Liver (tissue), 8 donors: ENCODE measurements at regions not wholly inside any gene's neighbourhood (a gene's known extent, or its start where the extent isn't known, plus 50 kb on each side); places are given as distances from the start of the nearest gene placed in this dataset.

Source experiments
- DNase-seq: peaks from one replicate; pipeline ENCODE4 v3.0.0-alpha.2; 2017; ENCODE audit warnings: low spot score
- H3K27ac ChIP-seq, 2 donors: one replicate each; pipeline ENCODE4 v1.7.0; 2013; ENCODE audit warnings: inconsistent platforms in 2 of 2, low read length in 2 of 2, control low read depth in 1 of 2, low read depth in 1 of 2, mild to moderate bottlenecking in 1 of 2
- H3K27me3 ChIP-seq, 4 donors: one replicate each; pipeline versions ENCODE4 v1.6.1 to v1.7.0; 2013; ENCODE audit warnings: low read length in 3 of 4, inconsistent platforms in 1 of 4, mild to moderate bottlenecking in 1 of 4, moderate library complexity in 1 of 4; ENCODE audit not compliant: control insufficient read depth in 4 of 4, insufficient read depth in 4 of 4
- H3K36me3 ChIP-seq, 4 donors: one replicate each; pipeline versions ENCODE4 v1.6.1 to v1.7.0; 2013; ENCODE audit warnings: low read length in 3 of 4, mild to moderate bottlenecking in 3 of 4, low read depth in 1 of 4, moderate library complexity in 1 of 4; ENCODE audit not compliant: control insufficient read depth in 4 of 4, insufficient read depth in 3 of 4
- H3K4me1 ChIP-seq, 4 donors: one replicate each; pipeline versions ENCODE4 v1.6.1 to v1.7.0; 2013; ENCODE audit warnings: low read length in 3 of 4, mild to moderate bottlenecking in 3 of 4, moderate library complexity in 1 of 4; ENCODE audit not compliant: control insufficient read depth in 4 of 4, insufficient read depth in 4 of 4
- H3K4me3 ChIP-seq, 3 donors: one replicate each; pipeline versions ENCODE4 v1.6.1 to v1.7.0; 2013; ENCODE audit warnings: low read length in 3 of 3, control low read depth in 1 of 3, low read depth in 1 of 3, mild to moderate bottlenecking in 1 of 3
- H3K9ac ChIP-seq, 2 donors: one replicate each; pipeline ENCODE4 v1.7.0; 2013; ENCODE audit warnings: low read length in 2 of 2, mild to moderate bottlenecking in 2 of 2, moderate library complexity in 2 of 2, control low read depth in 1 of 2, low read depth in 1 of 2
- H3K9me3 ChIP-seq, 4 donors: one replicate each; pipeline versions ENCODE4 v1.6.1 to v1.7.0; 2013; ENCODE audit warnings: low read length in 3 of 4; ENCODE audit not compliant: control insufficient read depth in 4 of 4
- EGR1 ChIP-seq, 2 donors: IDR thresholded peaks; 2 replicates each; pipeline ENCODE4 v1.6.1; 2016 to 2018; ENCODE audit warnings: antibody characterized with exemption in 2 of 2, low read depth in 2 of 2
- FOXA1 ChIP-seq: IDR thresholded peaks from 2 replicates; pipeline ENCODE4 v1.6.1; 2016; ENCODE audit warnings: antibody characterized with exemption
- FOXA2 ChIP-seq: IDR thresholded peaks from 2 replicates; pipeline ENCODE4 v1.6.1; 2016; ENCODE audit warnings: antibody characterized with exemption
- HNF4A ChIP-seq, 2 donors: conservative IDR thresholded peaks; 2 replicates each; pipeline ENCODE4 v1.6.1; 2016; ENCODE audit warnings: antibody characterized with exemption in 2 of 2, mild to moderate bottlenecking in 2 of 2
- HNF4G ChIP-seq: IDR thresholded peaks from 2 replicates; pipeline ENCODE4 v1.6.1; 2016; ENCODE audit warnings: antibody characterized with exemption
- JUND ChIP-seq, 2 donors: IDR thresholded peaks; 2 replicates each; pipeline ENCODE4 v1.6.1; 2016; ENCODE audit warnings: antibody characterized with exemption in 2 of 2
- NR2F2 ChIP-seq: IDR thresholded peaks from 2 replicates; pipeline ENCODE4 v1.6.1; 2016; ENCODE audit warnings: antibody characterized with exemption
- RXRA ChIP-seq, 2 donors: IDR thresholded peaks; 2 replicates each; pipeline ENCODE4 v1.6.1; 2017 to 2018; ENCODE audit warnings: antibody characterized with exemption in 2 of 2, mild to moderate bottlenecking in 1 of 2
- TAF1 ChIP-seq: conservative IDR thresholded peaks from 2 replicates; pipeline ENCODE4 v1.6.1; 2016; ENCODE audit warnings: antibody characterized with exemption, mild to moderate bottlenecking
- YY1 ChIP-seq: IDR thresholded peaks from 2 replicates; pipeline ENCODE4 v1.6.1; 2016; ENCODE audit warnings: antibody characterized with exemption, mild to moderate bottlenecking
- WGBS: extraction: QIAGEN DNeasy Blood & Tissue Kit; methylation state at CpG from one replicate; pipeline ENCODE4 v1.1.7; 2013; 5-methylcytosine and 5-hydroxymethylcytosine counted together
- TF ChIP-seq, protein P1 (sequence below): IDR thresholded peaks from 2 replicates; pipeline ENCODE4 v1.6.1; 2016; ENCODE audit warnings: antibody characterized with exemption
- TF ChIP-seq, protein P2 (sequence below): fragments of 150-350 bp; IDR thresholded peaks from 2 replicates; pipeline ENCODE4 v1.5.1; 2017; ENCODE audit warnings: improper control_type of control experiment, low read depth, low read length; ENCODE audit not compliant: missing input control
- TF ChIP-seq, protein P3 (sequence below): IDR thresholded peaks from 2 replicates; pipeline ENCODE4 v1.6.1; 2016; ENCODE audit warnings: antibody characterized with exemption
- TF ChIP-seq, protein P4 (sequence below): IDR thresholded peaks from 2 replicates; pipeline ENCODE4 v1.6.1; 2016; ENCODE audit warnings: antibody characterized with exemption
- donor health status: healthy.
- donor health status: healthy.
- donor health status: healthy.
- donor health status: healthy.
- donor health status: healthy.

DNA sequence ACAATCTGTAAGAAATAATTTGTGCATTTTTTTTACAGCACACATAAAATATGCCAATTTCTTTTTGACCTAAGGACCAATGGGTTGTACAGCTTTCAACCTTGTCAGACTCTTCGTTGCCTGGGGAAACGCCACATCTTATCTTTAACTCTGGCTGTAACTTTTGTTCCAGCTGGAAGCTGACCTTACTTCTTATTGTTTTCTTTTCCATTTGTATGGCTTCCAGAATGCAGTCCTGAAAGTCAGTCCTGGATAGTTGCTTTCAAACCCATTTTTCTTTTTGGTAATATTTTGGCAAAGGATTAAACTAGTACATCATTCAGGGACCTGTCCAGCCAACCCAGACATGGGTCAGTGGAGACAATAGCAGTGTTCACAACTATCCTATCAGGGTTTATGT, 686.5 kb upstream of the CDH2 start:
- no peak for DNase-seq
- no peak overlapping the region for H3K4me3 ChIP-seq
- no peaks in the 10 kb centered on the region for H3K4me1 ChIP-seq
- WGBS: 49% methylated on average over 2 of the region's 2 CpGs
- no peaks in the 10 kb centered on the region for H3K9me3 ChIP-seq
- TF ChIP-seq, protein P1, sequence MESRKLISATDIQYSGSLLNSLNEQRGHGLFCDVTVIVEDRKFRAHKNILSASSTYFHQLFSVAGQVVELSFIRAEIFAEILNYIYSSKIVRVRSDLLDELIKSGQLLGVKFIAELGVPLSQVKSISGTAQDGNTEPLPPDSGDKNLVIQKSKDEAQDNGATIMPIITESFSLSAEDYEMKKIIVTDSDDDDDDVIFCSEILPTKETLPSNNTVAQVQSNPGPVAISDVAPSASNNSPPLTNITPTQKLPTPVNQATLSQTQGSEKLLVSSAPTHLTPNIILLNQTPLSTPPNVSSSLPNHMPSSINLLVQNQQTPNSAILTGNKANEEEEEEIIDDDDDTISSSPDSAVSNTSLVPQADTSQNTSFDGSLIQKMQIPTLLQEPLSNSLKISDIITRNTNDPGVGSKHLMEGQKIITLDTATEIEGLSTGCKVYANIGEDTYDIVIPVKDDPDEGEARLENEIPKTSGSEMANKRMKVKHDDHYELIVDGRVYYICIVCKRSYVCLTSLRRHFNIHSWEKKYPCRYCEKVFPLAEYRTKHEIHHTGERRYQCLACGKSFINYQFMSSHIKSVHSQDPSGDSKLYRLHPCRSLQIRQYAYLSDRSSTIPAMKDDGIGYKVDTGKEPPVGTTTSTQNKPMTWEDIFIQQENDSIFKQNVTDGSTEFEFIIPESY: no peak
- TF ChIP-seq TAF1: no peak
- TF ChIP-seq, protein P2, sequence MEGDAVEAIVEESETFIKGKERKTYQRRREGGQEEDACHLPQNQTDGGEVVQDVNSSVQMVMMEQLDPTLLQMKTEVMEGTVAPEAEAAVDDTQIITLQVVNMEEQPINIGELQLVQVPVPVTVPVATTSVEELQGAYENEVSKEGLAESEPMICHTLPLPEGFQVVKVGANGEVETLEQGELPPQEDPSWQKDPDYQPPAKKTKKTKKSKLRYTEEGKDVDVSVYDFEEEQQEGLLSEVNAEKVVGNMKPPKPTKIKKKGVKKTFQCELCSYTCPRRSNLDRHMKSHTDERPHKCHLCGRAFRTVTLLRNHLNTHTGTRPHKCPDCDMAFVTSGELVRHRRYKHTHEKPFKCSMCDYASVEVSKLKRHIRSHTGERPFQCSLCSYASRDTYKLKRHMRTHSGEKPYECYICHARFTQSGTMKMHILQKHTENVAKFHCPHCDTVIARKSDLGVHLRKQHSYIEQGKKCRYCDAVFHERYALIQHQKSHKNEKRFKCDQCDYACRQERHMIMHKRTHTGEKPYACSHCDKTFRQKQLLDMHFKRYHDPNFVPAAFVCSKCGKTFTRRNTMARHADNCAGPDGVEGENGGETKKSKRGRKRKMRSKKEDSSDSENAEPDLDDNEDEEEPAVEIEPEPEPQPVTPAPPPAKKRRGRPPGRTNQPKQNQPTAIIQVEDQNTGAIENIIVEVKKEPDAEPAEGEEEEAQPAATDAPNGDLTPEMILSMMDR: no peak
- TF ChIP-seq, protein P3, sequence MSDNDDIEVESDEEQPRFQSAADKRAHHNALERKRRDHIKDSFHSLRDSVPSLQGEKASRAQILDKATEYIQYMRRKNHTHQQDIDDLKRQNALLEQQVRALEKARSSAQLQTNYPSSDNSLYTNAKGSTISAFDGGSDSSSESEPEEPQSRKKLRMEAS: no peak
- no peak overlapping the region for H3K27ac ChIP-seq
- no peaks in the 10 kb centered on the region for H3K27me3 ChIP-seq
- no peak overlapping the region for H3K9ac ChIP-seq
- no peaks in the 10 kb centered on the region for H3K36me3 ChIP-seq

DNA sequence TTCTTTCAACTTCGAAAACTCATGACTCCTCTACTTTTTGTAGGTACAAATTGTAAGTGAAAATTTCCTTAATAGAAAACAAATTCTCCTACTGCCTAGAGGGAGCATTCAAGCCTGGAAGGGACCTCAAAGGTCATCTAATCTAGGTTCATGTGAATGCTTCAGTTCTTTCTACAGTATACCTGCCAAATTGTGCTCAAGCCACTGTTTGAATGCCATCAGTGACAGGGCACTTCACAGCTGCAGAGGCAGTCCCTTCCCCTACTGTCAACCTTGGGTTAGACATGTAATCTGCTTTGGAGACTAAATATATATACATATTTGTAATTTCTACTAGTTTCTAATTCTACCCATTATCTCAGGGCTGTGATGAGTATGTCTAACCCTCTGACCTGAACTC, 681.3 kb upstream of the CDH2 start:
- WGBS: 59% methylated on average over 1 of the region's 1 CpG
- TF ChIP-seq HNF4G (no peak), RXRA (IDR thresholded peaks at IDR 0.05) (no peak), HNF4A (conservative IDR thresholded peaks at IDR 0.05) (no peak), YY1 (no peak), JUND (IDR thresholded peaks at IDR 0.05) (no peak), EGR1 (IDR thresholded peaks at IDR 0.05; ENCODE audit: low read depth in 2 of 2) (no peak), TAF1 (no peak), FOXA2 (no peak), FOXA1 (no peak), NR2F2 (no peak)
- TF ChIP-seq, protein P4, sequence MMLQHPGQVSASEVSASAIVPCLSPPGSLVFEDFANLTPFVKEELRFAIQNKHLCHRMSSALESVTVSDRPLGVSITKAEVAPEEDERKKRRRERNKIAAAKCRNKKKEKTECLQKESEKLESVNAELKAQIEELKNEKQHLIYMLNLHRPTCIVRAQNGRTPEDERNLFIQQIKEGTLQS: no peak
- TF ChIP-seq, protein P2: no peak
- TF ChIP-seq, protein P1: no peak
- TF ChIP-seq, protein P3: no peak

More for the DNA sequence above, 681.3 kb upstream of the CDH2 start:
- Histone ChIP-seq H3K4me1 (no peaks in the 10 kb centered on the region), H3K27ac (no peak overlapping the region), H3K36me3 (no peaks in the 10 kb centered on the region), H3K9me3 (no peaks in the 10 kb centered on the region), H3K27me3 (no peaks in the 10 kb centered on the region), H3K9ac (no peak overlapping the region), H3K4me3 (no peak overlapping the region)
- DNase-seq: no peak
